Kidney (tissue), 13 donors: ENCODE measurements at regions not wholly inside any gene's neighbourhood (a gene's known extent, or its start where the extent isn't known, plus 50 kb on each side); places are given as distances from the start of the nearest gene placed in this dataset.
A peak's percentile ranks its signal among the peaks of the same experiment; 100 is the strongest.

ENCODE experiments used
- DNase-seq, 5 donors: peaks; one replicate each; pipeline ENCODE4 v3.0.0-alpha.2; 2013 to 2020
- FAIRE-seq: peaks from 2 replicates; lab custom pipeline; 2012; peaks lifted over from hg19 to GRCh38; lab: Jason Lieb, UNC
- H3K27ac ChIP-seq, 2 donors: one replicate each; pipeline ENCODE4 v1.7.0; 2013; ENCODE audit warnings: low read depth in 2 of 2, low read length in 2 of 2, inconsistent platforms in 1 of 2
- H3K27me3 ChIP-seq: one replicate; pipeline ENCODE4 v1.7.1; 2013; ENCODE audit warnings: low read length, inconsistent platforms; ENCODE audit not compliant: control insufficient read depth, insufficient read depth
- H3K36me3 ChIP-seq, 3 donors: one replicate each; pipeline versions ENCODE4 v1.7.0 to v1.7.1; 2013; ENCODE audit warnings: low read length in 3 of 3, control low read depth in 1 of 3, inconsistent platforms in 1 of 3; ENCODE audit not compliant: insufficient read depth in 3 of 3, control insufficient read depth in 2 of 3
- H3K4me1 ChIP-seq, 3 donors: one replicate each; pipeline versions ENCODE4 v1.7.0 to v1.7.1; 2013; ENCODE audit warnings: low read length in 3 of 3, inconsistent platforms in 1 of 3, low read depth in 1 of 3; ENCODE audit not compliant: control insufficient read depth in 2 of 3, insufficient read depth in 2 of 3
- H3K4me3 ChIP-seq, 3 donors: one replicate each; pipeline versions ENCODE4 v1.7.0 to v1.8.1; 2013; ENCODE audit warnings: low read length in 3 of 3, control low read depth in 1 of 3, inconsistent platforms in 1 of 3
- H3K9ac ChIP-seq, 3 donors: one replicate each; pipeline versions ENCODE4 v1.7.0 to v1.7.1; 2013; ENCODE audit warnings: low read length in 3 of 3, control low read depth in 1 of 3, inconsistent platforms in 1 of 3
- H3K9me3 ChIP-seq, 3 donors: one replicate each; pipeline versions ENCODE4 v1.7.0 to v1.7.1; 2013; ENCODE audit warnings: low read length in 3 of 3, control low read depth in 1 of 3, inconsistent platforms in 1 of 3; ENCODE audit not compliant: control insufficient read depth in 2 of 3, insufficient read depth in 1 of 3
- intact Hi-C: fragments of 100-400 bp; cut with DNase I; formaldehyde crosslinking; loops from one replicate; pipeline ENCODE4 v1.11.1; 2022
- TF ChIP-seq, protein P1 (sequence below): IDR thresholded peaks from 3 replicates; pipeline ENCODE4 v1.5.1; 2012; ENCODE audit warnings: mild to moderate bottlenecking, moderate library complexity, borderline replicate concordance; ENCODE audit not compliant: insufficient read depth; ENCODE audit errors: extremely low read depth
- donor health status: control.
- donor health status: control.
- donor health status: control.
- donor health status: control.
- donor health status: control.
- donor health status: DM: yes; HTN: yes; CAD: no.
- donor health status: Normal renal cell carcinoma (clear cell type).

DNA sequence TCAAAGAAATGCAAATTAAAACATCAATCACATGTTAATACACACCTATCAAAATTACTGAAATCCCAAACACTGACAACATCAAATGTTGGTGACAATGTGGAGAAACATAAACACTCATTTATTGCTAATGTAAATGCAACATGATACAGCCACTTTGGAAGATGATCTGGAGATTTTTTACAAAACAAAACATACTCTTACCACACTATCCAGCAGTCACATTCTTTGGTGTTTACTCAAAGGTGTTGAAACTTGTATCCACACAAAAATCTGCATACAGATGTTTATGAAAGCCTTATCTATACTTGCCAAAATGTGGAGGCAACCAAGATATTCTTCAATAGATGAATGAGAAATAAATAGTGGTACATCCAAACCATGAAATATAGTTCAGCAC is 1219.5 kb upstream of the PCDH20 start:
- Histone ChIP-seq H3K36me3 (no peaks in the 10 kb centered on the region), H3K9ac (no peak overlapping the region), H3K27ac (no peak overlapping the region), H3K27me3 (no peaks in the 10 kb centered on the region), H3K4me3 (no peak overlapping the region), H3K4me1 (no peaks in the 10 kb centered on the region), H3K9me3 (no peaks in the 10 kb centered on the region)
- TF ChIP-seq, protein P1, sequence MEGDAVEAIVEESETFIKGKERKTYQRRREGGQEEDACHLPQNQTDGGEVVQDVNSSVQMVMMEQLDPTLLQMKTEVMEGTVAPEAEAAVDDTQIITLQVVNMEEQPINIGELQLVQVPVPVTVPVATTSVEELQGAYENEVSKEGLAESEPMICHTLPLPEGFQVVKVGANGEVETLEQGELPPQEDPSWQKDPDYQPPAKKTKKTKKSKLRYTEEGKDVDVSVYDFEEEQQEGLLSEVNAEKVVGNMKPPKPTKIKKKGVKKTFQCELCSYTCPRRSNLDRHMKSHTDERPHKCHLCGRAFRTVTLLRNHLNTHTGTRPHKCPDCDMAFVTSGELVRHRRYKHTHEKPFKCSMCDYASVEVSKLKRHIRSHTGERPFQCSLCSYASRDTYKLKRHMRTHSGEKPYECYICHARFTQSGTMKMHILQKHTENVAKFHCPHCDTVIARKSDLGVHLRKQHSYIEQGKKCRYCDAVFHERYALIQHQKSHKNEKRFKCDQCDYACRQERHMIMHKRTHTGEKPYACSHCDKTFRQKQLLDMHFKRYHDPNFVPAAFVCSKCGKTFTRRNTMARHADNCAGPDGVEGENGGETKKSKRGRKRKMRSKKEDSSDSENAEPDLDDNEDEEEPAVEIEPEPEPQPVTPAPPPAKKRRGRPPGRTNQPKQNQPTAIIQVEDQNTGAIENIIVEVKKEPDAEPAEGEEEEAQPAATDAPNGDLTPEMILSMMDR = no peak
- DNase-seq = no peak
- intact Hi-C loops = no loop called here
- FAIRE-seq = no peak

DNA sequence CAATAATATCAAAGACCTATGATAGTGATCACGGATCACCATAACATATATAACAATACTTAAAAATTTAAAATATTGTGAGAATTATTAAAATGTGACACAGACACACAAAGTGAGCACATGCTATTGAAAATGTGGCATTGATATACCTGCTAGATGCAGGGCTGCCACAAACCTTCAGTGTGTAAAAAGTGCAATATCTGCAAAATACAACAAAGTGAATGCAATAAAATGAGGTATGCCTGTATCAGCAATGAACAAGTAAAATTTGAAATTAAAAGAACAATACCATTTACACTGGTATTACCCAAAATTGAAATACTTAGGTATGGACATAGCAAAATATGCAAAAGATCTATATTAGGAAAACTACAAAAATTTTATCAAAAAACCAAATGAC is 1217.8 kb upstream of the PCDH20 start:
- intact Hi-C loops = no loop called here
- FAIRE-seq = no peak
- TF ChIP-seq, protein P1 = no peak
- H3K4me1 ChIP-seq = no peaks in the 10 kb centered on the region
- DNase-seq = no peak
- H3K9me3 ChIP-seq = no peaks in the 10 kb centered on the region
- H3K4me3 ChIP-seq = no peak overlapping the region
- no peak overlapping the region for H3K27ac ChIP-seq
- H3K27me3 ChIP-seq = no peaks in the 10 kb centered on the region
- no peaks in the 10 kb centered on the region for H3K36me3 ChIP-seq
- H3K9ac ChIP-seq = no peak overlapping the region

DNA sequence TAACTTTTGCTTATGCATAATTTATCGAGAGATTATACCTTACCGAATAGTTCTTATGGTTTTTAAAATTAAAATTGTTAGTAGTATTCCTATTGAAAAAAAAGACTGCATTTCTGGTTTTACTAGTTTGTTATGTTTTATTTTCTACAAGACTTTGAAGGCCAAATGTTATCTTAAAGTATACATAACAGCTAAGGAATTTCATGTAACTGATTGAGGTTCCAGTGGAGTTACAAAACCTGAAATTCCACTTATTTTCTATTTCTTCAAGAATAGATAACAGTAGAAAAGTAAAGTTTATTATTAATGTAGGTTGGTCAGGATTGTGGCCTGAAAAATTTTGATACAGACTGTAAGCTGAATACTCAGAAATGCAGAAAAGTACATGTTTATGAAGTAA is 1216.0 kb upstream of the PCDH20 start:
- H3K4me1 ChIP-seq = no peaks in the 10 kb centered on the region
- H3K27me3 ChIP-seq = no peaks in the 10 kb centered on the region
- no peaks in the 10 kb centered on the region for H3K36me3 ChIP-seq
- DNase-seq (peak in 1 of 5 donors; percentile 4), FAIRE-seq (peak; percentile 44)
- TF ChIP-seq, protein P1 = no peak
- no peaks in the 10 kb centered on the region for H3K9me3 ChIP-seq
- intact Hi-C loops = no loop called here
- no peak overlapping the region for H3K9ac ChIP-seq
- no peak overlapping the region for H3K27ac ChIP-seq
- H3K4me3 ChIP-seq = no peak overlapping the region

DNA sequence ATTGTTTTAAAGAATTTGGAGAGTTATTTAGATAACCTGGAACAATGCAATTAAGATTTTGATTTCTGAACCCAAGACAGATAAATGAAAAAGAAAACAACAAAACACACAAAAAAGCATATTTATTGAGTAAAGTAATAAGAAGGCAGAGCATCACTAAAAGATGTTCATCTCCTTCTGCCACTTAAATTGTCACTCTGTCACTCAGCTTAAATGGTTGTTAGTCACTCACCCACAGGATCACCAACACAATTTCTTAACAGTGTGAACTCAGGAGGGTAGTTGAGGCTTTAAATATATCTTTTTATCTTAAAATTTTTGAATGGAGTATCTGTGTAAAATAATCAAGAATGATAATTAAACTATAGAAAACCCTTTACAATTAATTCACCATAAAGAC is 1215.5 kb upstream of the PCDH20 start:
- no peak overlapping the region for H3K4me3 ChIP-seq
- no peak for FAIRE-seq
- no peak for DNase-seq
- no peaks in the 10 kb centered on the region for H3K4me1 ChIP-seq
- H3K27me3 ChIP-seq = no peaks in the 10 kb centered on the region
- intact Hi-C loops = no loop called here
- H3K27ac ChIP-seq = no peak overlapping the region
- no peaks in the 10 kb centered on the region for H3K36me3 ChIP-seq
- H3K9me3 ChIP-seq = no peaks in the 10 kb centered on the region
- TF ChIP-seq, protein P1 = no peak
- H3K9ac ChIP-seq = no peak overlapping the region
